A673 (cell line): ENCODE measurements at regions not wholly inside any gene's neighbourhood (a gene's known extent, or its start where the extent isn't known, plus 50 kb on each side); places are given as distances from the start of the nearest gene placed in this dataset.

Experiments
- BruUV-seq: library from RNA; stranded (reverse); fragments of 400-500 nt; replicated peaks from 2 replicates; lab custom pipeline; 2021; lab: Mats Ljungman, UMichigan
- CTCF ChIA-PET: fragments of 300-600 bp; sonication (Branson Sonifier 250); formaldehyde crosslinking; loops from one replicate; lab custom pipeline; 2022; ENCODE audit warnings: antibody characterized with exemption; lab: Charles Lee
- POLR2A ChIA-PET: fragments of 300-600 bp; sonication (Branson Sonifier 250); formaldehyde crosslinking; loops from one replicate; lab custom pipeline; 2022; ENCODE audit warnings: antibody characterized with exemption; ENCODE audit not compliant: low non-redundant PET; lab: Charles Lee
- DNase-seq: peaks from one replicate; pipeline ENCODE4 v3.0.0-alpha.2; 2015; ENCODE audit warnings: low spot score
- H3K27ac ChIP-seq: fragments of 200-600 bp; sonication (generic); 2 replicates; pipeline ENCODE4 v1.5.1; 2016; ENCODE audit warnings: mixed run types, low read depth, mild to moderate bottlenecking, mixed read lengths, antibody characterized with exemption, low read length; ENCODE audit not compliant: poor library complexity, severe bottlenecking
- H3K27me3 ChIP-seq: fragments of 200-600 bp; sonication (generic); replicated peaks from 2 replicates; pipeline ENCODE4 v1.6.1; 2017; ENCODE audit warnings: mixed run types, low read depth, mild to moderate bottlenecking, mixed read lengths, antibody characterized with exemption, low read length; ENCODE audit not compliant: insufficient read depth, poor library complexity
- H3K36me3 ChIP-seq: fragments of 200-600 bp; sonication (generic); 2 replicates; pipeline ENCODE4 v1.6.1; 2016; ENCODE audit warnings: mixed run types, mild to moderate bottlenecking, mixed read lengths, antibody characterized with exemption, low read length; ENCODE audit not compliant: insufficient read depth, poor library complexity, severe bottlenecking
- H3K4me1 ChIP-seq: fragments of 200-600 bp; sonication (generic); 2 replicates; pipeline ENCODE4 v1.6.1; 2017; ENCODE audit warnings: mixed run types, mild to moderate bottlenecking, mixed read lengths, antibody characterized with exemption, low read length; ENCODE audit not compliant: insufficient read depth, poor library complexity, severe bottlenecking
- H3K4me3 ChIP-seq: fragments of 200-600 bp; sonication (generic); 2 replicates; pipeline ENCODE4 v1.5.1; 2016; ENCODE audit warnings: low read depth, mixed run types, mild to moderate bottlenecking, mixed read lengths, low read length; ENCODE audit not compliant: poor library complexity, severe bottlenecking
- H3K9me3 ChIP-seq: fragments of 200-600 bp; sonication (generic); 2 replicates; pipeline ENCODE4 v1.6.1; 2016; ENCODE audit warnings: mixed run types, low read depth, mild to moderate bottlenecking, mixed read lengths, antibody characterized with exemption, low read length; ENCODE audit not compliant: poor library complexity, severe bottlenecking
- EZH2 ChIP-seq: fragments of 200-600 bp; sonication (generic); IDR thresholded peaks from 2 replicates; pipeline ENCODE4 v1.6.1; 2017; ENCODE audit warnings: borderline replicate concordance, low read depth, mild to moderate bottlenecking, mixed read lengths, antibody characterized with exemption, low read length; ENCODE audit not compliant: poor library complexity, severe bottlenecking
- intact Hi-C: fragments of 100-400 bp; cut with micrococcal nuclease; formaldehyde crosslinking; loops from one replicate; pipeline ENCODE4 v1.10.0; 2022; ENCODE audit not compliant: unreplicated experiment
- TF ChIP-seq, protein P1 (sequence below): fragments of 300-800, 200-600 bp; sonication (generic); conservative IDR thresholded peaks from 2 replicates; pipeline ENCODE4 v1.5.1; 2017; ENCODE audit warnings: low read depth, mild to moderate bottlenecking, antibody characterized with exemption, low read length, moderate library complexity, mixed read lengths

GRCh38 chr3:153069598-153070510 is 92.2 kb upstream of the RAP2B start:
- no peaks in the 10 kb centered on the region for H3K9me3 ChIP-seq
- DNase-seq: no peak

GRCh38 chr3:153070511-153070868 is 91.5 kb upstream of the RAP2B start:
- Histone ChIP-seq H3K4me1 (peaks cover 5% of the 10 kb centered on the region), H3K27ac (no peak overlapping the region), H3K4me3 (no peak overlapping the region), H3K36me3 (no peaks in the 10 kb centered on the region), H3K9me3 (no peaks in the 10 kb centered on the region), H3K27me3 (no peaks in the 10 kb centered on the region)
- DNase-seq: no peak
- no TSS peak for BruUV-seq
- ChIA-PET POLR2A (no interaction called here), CTCF (no interaction called here)
- intact Hi-C loops: no loop called here
- no peak for TF ChIP-seq EZH2

More at GRCh38 chr3:153069598-153070510, 92.2 kb upstream of the RAP2B start:
- TF ChIP-seq, protein P1, sequence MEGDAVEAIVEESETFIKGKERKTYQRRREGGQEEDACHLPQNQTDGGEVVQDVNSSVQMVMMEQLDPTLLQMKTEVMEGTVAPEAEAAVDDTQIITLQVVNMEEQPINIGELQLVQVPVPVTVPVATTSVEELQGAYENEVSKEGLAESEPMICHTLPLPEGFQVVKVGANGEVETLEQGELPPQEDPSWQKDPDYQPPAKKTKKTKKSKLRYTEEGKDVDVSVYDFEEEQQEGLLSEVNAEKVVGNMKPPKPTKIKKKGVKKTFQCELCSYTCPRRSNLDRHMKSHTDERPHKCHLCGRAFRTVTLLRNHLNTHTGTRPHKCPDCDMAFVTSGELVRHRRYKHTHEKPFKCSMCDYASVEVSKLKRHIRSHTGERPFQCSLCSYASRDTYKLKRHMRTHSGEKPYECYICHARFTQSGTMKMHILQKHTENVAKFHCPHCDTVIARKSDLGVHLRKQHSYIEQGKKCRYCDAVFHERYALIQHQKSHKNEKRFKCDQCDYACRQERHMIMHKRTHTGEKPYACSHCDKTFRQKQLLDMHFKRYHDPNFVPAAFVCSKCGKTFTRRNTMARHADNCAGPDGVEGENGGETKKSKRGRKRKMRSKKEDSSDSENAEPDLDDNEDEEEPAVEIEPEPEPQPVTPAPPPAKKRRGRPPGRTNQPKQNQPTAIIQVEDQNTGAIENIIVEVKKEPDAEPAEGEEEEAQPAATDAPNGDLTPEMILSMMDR: no peak
- no peak for TF ChIP-seq EZH2
- H3K4me3 ChIP-seq: no peak overlapping the region
- ChIA-PET CTCF (no interaction called here), POLR2A (no interaction called here)
- peaks cover 5% of the 10 kb centered on the region for H3K4me1 ChIP-seq
- no TSS peak for BruUV-seq
- intact Hi-C loops: no loop called here
- H3K27me3 ChIP-seq: no peaks in the 10 kb centered on the region
- no peaks in the 10 kb centered on the region for H3K36me3 ChIP-seq
- no peak overlapping the region for H3K27ac ChIP-seq

- no TSS peak for BruUV-seq
- intact Hi-C loops: no loop called here
Observed at GRCh38 chr3:153072382-153072781, 89.6 kb upstream of the RAP2B start.

More at GRCh38 chr3:153072382-153072781, 89.6 kb upstream of the RAP2B start:
- no peaks in the 10 kb centered on the region for H3K9me3 ChIP-seq
- no peaks in the 10 kb centered on the region for H3K27me3 ChIP-seq
- no peaks in the 10 kb centered on the region for H3K36me3 ChIP-seq
- H3K27ac ChIP-seq: no peak overlapping the region
- no peak for DNase-seq
- CTCF ChIA-PET: no interaction called here
- TF ChIP-seq, protein P1: no peak
- no peak for TF ChIP-seq EZH2
- peaks cover 5% of the 10 kb centered on the region for H3K4me1 ChIP-seq
- POLR2A ChIA-PET: no interaction called here
- H3K4me3 ChIP-seq: no peak overlapping the region
